ENCODE measurements at regions not wholly inside any gene's neighbourhood (a gene's known extent, or its start where the extent isn't known, plus 50 kb on each side); places are given as distances from the start of the nearest gene placed in this dataset.

GRCh38 chr6:104187616-104188015 lies 672.1 kb downstream of the HACE1 start:
- DNase-seq (ENCODE audit: low spot score) = no peak

GRCh38 chr6:104186831-104187230 lies 672.9 kb downstream of the HACE1 start:
- no peak for DNase-seq (ENCODE audit: low spot score)

GRCh38 chr6:104183816-104184435 lies 675.8 kb downstream of the HACE1 start:
- DNase-seq (ENCODE audit: low spot score) = no peak

GRCh38 chr6:104182811-104183210 lies 676.9 kb downstream of the HACE1 start:
- DNase-seq (ENCODE audit: low spot score) = no peak

- DNase-seq (ENCODE audit: low spot score) = no peak
These were observed 686.1 kb downstream of the HACE1 start for GRCh38 chr6:104173668-104174067.

GRCh38 chr6:104170401-104170800 lies 689.3 kb downstream of the HACE1 start:
- no peak for DNase-seq (ENCODE audit: low spot score)

- no peak for DNase-seq (ENCODE audit: low spot score)
These were observed 693.6 kb downstream of the HACE1 start for GRCh38 chr6:104166055-104166668.

GRCh38 chr6:104162036-104162669 lies 697.6 kb downstream of the HACE1 start:
- DNase-seq (ENCODE audit: low spot score) = no peak

- DNase-seq (ENCODE audit: low spot score) = no peak
These were observed 700.6 kb downstream of the HACE1 start for GRCh38 chr6:104159045-104159618.

GRCh38 chr6:104143757-104144156 lies 716.0 kb downstream of the HACE1 start:
- no peak for DNase-seq (ENCODE audit: low spot score)

GRCh38 chr6:104134876-104135275 lies 724.8 kb downstream of the HACE1 start:
- no peak for DNase-seq (ENCODE audit: low spot score)

GRCh38 chr6:104130343-104130742 lies 729.4 kb downstream of the HACE1 start:
- DNase-seq (ENCODE audit: low spot score) = no peak

- DNase-seq (ENCODE audit: low spot score) = no peak
These were observed 733.3 kb downstream of the HACE1 start for GRCh38 chr6:104126315-104127005.

- DNase-seq (ENCODE audit: low spot score) = no peak
These were observed 736.5 kb downstream of the HACE1 start for GRCh38 chr6:104123227-104123626.

- DNase-seq (ENCODE audit: low spot score) = no peak
These were observed 741.4 kb downstream of the HACE1 start for GRCh38 chr6:104118274-104118673.

- no peak for DNase-seq (ENCODE audit: low spot score)
These were observed 749.9 kb downstream of the HACE1 start for GRCh38 chr6:104109806-104110205.

- DNase-seq (ENCODE audit: low spot score) = no peak
These were observed 751.1 kb downstream of the HACE1 start for GRCh38 chr6:104108634-104109033.

- no peak for DNase-seq (ENCODE audit: low spot score)
These were observed 763.9 kb downstream of the HACE1 start for GRCh38 chr6:104095661-104096416.

- no peak for DNase-seq (ENCODE audit: low spot score)
These were observed 772.0 kb downstream of the HACE1 start for GRCh38 chr6:104087765-104088164.

- DNase-seq (ENCODE audit: low spot score) = no peak
These were observed 791.4 kb downstream of the HACE1 start for GRCh38 chr6:104068281-104068680.

- no peak for DNase-seq (ENCODE audit: low spot score)
These were observed 794.8 kb downstream of the HACE1 start for GRCh38 chr6:104064876-104065275.

GRCh38 chr6:104050455-104050854 lies 809.3 kb downstream of the HACE1 start:
- no peak for DNase-seq (ENCODE audit: low spot score)

All from CD4-positive, alpha-beta T cell treated with Interleukin-6 at 100 ng/mL for 8 hours (primary cell).